B cell (primary cell): ENCODE measurements at regions not wholly inside any gene's neighbourhood (a gene's known extent, or its start where the extent isn't known, plus 50 kb on each side); places are given as distances from the start of the nearest gene placed in this dataset.

Source experiments
- CTCF ChIP-seq: fragments of 200-600 bp; IDR thresholded peaks from one replicate; pipeline ENCODE4 v1.8.0; 2022; ENCODE audit warnings: antibody characterized with exemption, mild to moderate bottlenecking
- EZH2 ChIP-seq: IDR thresholded peaks from 2 replicates; pipeline ENCODE4 v1.6.1; 2012; ENCODE audit warnings: borderline replicate concordance, low read depth, mild to moderate bottlenecking, moderate library complexity, low read length; ENCODE audit not compliant: insufficient read depth, poor library complexity, severe bottlenecking

- TF ChIP-seq EZH2 (no peak), CTCF (no peak)
These were observed 447.6 kb upstream of the IL12A start for GRCh38 chr3:159540882-159541495.
